HG02623 (cell line): ENCODE measurements at regions not wholly inside any gene's neighbourhood (a gene's known extent, or its start where the extent isn't known, plus 50 kb on each side); places are given as distances from the start of the nearest gene placed in this dataset.

Source experiments
- ATAC-seq: cut with Tn5 transposase; IDR thresholded peaks from one replicate; pipeline ENCODE4 v1.9.1; 2021; ENCODE audit warnings: moderate library complexity; ENCODE audit not compliant: unreplicated experiment

GRCh38 chrX:7233580-7234406 is 85.8 kb upstream of the PUDP start:
- ATAC-seq, result no peak

GRCh38 chrX:7228226-7228625 is 80.3 kb upstream of the PUDP start:
- ATAC-seq, result no peak

GRCh38 chrX:7225338-7225737 is 77.4 kb upstream of the PUDP start:
- no peak for ATAC-seq

DNA sequence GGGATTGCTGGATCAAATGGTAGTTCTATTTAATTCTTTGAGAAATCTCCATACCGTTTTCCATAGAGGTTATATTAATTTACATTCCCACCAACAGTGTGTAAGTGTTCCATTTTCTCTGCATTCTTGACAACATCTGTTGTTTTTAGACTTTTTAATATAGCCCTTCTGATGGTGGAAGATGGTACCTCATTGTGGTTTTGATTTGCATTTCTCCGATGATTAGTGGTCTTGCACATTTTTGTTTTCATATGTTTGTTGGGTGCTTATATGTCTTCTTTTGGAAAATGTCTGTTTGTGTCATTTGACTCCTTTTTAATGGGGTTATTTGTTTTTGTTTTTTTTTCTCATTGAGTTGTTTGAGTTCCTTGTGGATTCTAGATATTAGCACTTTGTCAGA is 75.3 kb upstream of the PUDP start:
- ATAC-seq, result no peak

GRCh38 chrX:7220121-7220520 is 72.2 kb upstream of the PUDP start:
- ATAC-seq, result no peak

DNA sequence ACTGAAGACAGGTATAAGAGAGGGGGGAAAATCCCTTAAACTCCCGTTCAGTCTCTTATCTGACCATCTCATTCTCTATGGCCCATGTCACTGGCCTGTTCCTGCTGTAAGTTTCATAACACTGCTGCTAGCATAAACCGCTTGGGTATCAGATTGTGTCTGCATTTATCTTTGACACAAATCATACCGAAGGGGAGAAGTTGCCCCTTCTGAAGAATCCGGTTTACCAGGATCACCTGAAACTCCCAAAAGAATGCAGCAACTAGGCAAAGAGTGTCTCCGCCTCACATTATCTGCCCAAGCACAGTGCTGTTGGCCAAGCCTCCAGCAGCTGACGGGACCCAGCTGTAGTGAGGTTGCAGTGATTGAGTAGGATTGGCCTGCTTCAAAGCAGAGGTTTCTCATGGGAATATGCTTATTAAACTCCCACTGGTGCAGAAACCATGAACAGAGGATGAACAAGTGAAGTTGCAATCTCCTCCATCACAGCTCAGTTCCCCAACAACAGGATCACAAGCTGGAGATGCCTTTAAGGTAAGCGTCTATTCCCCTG is 71.3 kb upstream of the PUDP start:
- no peak for ATAC-seq

- no peak for ATAC-seq
These were observed 70.6 kb upstream of the PUDP start for GRCh38 chrX:7218321-7219152.

GRCh38 chrX:7216981-7217587 is 69.1 kb upstream of the PUDP start:
- no peak for ATAC-seq

DNA sequence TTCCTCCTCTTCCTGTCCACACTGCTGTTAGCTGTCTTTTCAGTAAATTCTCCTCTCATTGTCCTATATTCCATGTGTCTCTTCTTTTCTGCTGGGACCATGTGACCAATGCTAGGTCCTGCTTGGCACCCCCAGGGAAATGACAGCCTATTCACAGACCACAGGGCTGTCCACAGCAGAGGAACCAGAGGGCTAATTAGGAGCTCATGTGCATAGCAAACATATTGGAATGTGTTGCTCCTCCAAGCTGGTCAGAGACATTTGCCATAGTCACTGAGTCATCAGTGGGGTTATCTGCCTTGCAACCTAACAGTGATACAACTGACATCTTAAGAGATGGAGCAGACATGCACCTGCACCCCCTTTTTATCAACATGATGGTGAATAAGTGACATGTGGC is 67.9 kb upstream of the PUDP start:
- ATAC-seq, result no peak

- no peak for ATAC-seq
These were observed 66.3 kb upstream of the PUDP start for GRCh38 chrX:7214251-7214650.

- ATAC-seq, result no peak
These were observed 57.2 kb upstream of the PUDP start for GRCh38 chrX:7205037-7205577.

DNA sequence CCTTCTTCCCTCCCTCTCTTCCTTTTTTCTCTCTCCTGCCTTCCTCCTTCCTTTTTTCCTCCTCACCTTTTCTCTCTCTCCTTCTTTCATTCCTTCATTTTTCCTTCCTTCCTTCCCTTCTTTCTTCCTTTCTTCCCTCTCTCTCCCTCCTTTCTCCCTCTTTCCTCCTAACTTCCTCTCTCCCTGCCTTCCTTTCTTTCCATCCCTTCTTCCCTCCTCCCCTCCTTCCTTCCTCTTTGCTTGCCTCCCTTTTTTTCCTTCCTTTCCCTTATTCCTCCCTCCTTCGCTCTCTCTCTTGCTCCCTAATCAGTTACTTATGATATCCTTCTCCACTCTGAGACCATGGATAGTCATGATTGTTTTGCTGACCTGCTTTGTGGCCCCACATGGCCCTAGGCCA is 56.7 kb upstream of the PUDP start:
- no peak for ATAC-seq

- ATAC-seq, result no peak
These were observed 54.3 kb upstream of the PUDP start for GRCh38 chrX:7202206-7202605.

- ATAC-seq, result no peak
These were observed 53.5 kb upstream of the PUDP start for GRCh38 chrX:7201496-7201895.

GRCh38 chrX:7198499-7198898 is 50.5 kb upstream of the PUDP start:
- no peak for ATAC-seq
